ENCODE measurements at regions not wholly inside any gene's neighbourhood (a gene's known extent, or its start where the extent isn't known, plus 50 kb on each side); places are given as distances from the start of the nearest gene placed in this dataset.
A peak's percentile ranks its signal among the peaks of the same experiment; 100 is the strongest.

GRCh38 chr3:178202194-178202593 is 334.0 kb upstream of the KCNMB2 start:
- no peaks in the 10 kb centered on the region for H3K9me3 ChIP-seq (ENCODE audit: low read length)
- H3K9me2 ChIP-seq (ENCODE audit: insufficient read depth, low read length), result no peaks in the 10 kb centered on the region
- no peaks in the 10 kb centered on the region for H3F3A ChIP-seq (ENCODE audit: insufficient read depth, low read length, poor library complexity, severe bottlenecking)
- no peak overlapping the region for H2AFZ ChIP-seq (ENCODE audit: low read depth, low read length)
- TF ChIP-seq POLR2AphosphoS5 (IDR thresholded peaks at IDR 0.05), result no peak
- no peak for TF ChIP-seq SMC3 (conservative IDR thresholded peaks at IDR 0.05; ENCODE audit: poor library complexity)
- no peak for TF ChIP-seq RAD21 (conservative IDR thresholded peaks at IDR 0.05)
- no peak for TF ChIP-seq EZH2 (IDR thresholded peaks at IDR 0.05; ENCODE audit: borderline replicate concordance, insufficient read depth, low read length, poor library complexity, severe bottlenecking)
- no peak for TF ChIP-seq CTCF (IDR thresholded peaks at IDR 0.05; ENCODE audit: poor library complexity, severe bottlenecking)
- TF ChIP-seq EP300 (conservative IDR thresholded peaks at IDR 0.05; ENCODE audit: poor library complexity, severe bottlenecking), result no peak
- no peak for TF ChIP-seq REST (IDR thresholded peaks at IDR 0.05; ENCODE audit: borderline replicate concordance)
- no peaks in the 10 kb centered on the region for H3K79me2 ChIP-seq (replicated peaks; ENCODE audit: insufficient read depth, low read length)
- H3K9ac ChIP-seq (ENCODE audit: low read length), result no peak overlapping the region
- H4K20me1 ChIP-seq (ENCODE audit: insufficient read depth), result no peaks in the 10 kb centered on the region
- H3K4me3 ChIP-seq (ENCODE audit: low read length), result no peak overlapping the region
- no peak overlapping the region for H3K4me2 ChIP-seq (ENCODE audit: low read length)
- peak overlapping the region; percentile 11 for H3K27ac ChIP-seq (ENCODE audit: low read length)
- no peaks in the 10 kb centered on the region for H3K36me3 ChIP-seq (ENCODE audit: insufficient read depth, low read length)
- H3K27me3 ChIP-seq (ENCODE audit: insufficient read depth, low read depth, low read length), result no peaks in the 10 kb centered on the region

- H3K27ac ChIP-seq (ENCODE audit: low read length), result no peak overlapping the region
- no peak overlapping the region for H3K9ac ChIP-seq (ENCODE audit: low read length)
- no peaks in the 10 kb centered on the region for H3K27me3 ChIP-seq (ENCODE audit: insufficient read depth, low read depth, low read length)
- no peak for TF ChIP-seq EP300 (conservative IDR thresholded peaks at IDR 0.05; ENCODE audit: poor library complexity, severe bottlenecking)
- no peak for TF ChIP-seq CTCF (IDR thresholded peaks at IDR 0.05; ENCODE audit: poor library complexity, severe bottlenecking)
- no peak for TF ChIP-seq RAD21 (conservative IDR thresholded peaks at IDR 0.05)
- no peak for TF ChIP-seq MXI1 (conservative IDR thresholded peaks at IDR 0.05; ENCODE audit: poor library complexity, severe bottlenecking)
- TF ChIP-seq TAF1 (IDR thresholded peaks at IDR 0.05; ENCODE audit: low read depth), result no peak
- TF ChIP-seq POLR2AphosphoS5 (IDR thresholded peaks at IDR 0.05), result no peak
- TF ChIP-seq SMC3 (conservative IDR thresholded peaks at IDR 0.05; ENCODE audit: poor library complexity), result no peak
- TF ChIP-seq REST (IDR thresholded peaks at IDR 0.05; ENCODE audit: borderline replicate concordance), result no peak
- TF ChIP-seq EZH2 (IDR thresholded peaks at IDR 0.05; ENCODE audit: borderline replicate concordance, insufficient read depth, low read length, poor library complexity, severe bottlenecking), result no peak
- H3K9me3 ChIP-seq (ENCODE audit: low read length), result no peaks in the 10 kb centered on the region
- no peak overlapping the region for H3K4me3 ChIP-seq (ENCODE audit: low read length)
- H3K79me2 ChIP-seq (replicated peaks; ENCODE audit: insufficient read depth, low read length), result no peaks in the 10 kb centered on the region
- H4K20me1 ChIP-seq (ENCODE audit: insufficient read depth), result no peaks in the 10 kb centered on the region
- no peaks in the 10 kb centered on the region for H3K36me3 ChIP-seq (ENCODE audit: insufficient read depth, low read length)
- no peak overlapping the region for H3K4me2 ChIP-seq (ENCODE audit: low read length)
- H3K9me2 ChIP-seq (ENCODE audit: insufficient read depth, low read length), result no peaks in the 10 kb centered on the region
- H2AFZ ChIP-seq (ENCODE audit: low read depth, low read length), result no peak overlapping the region
- H3F3A ChIP-seq (ENCODE audit: insufficient read depth, low read length, poor library complexity, severe bottlenecking), result no peaks in the 10 kb centered on the region
Measured at GRCh38 chr3:178203165-178203564, 333.1 kb upstream of the KCNMB2 start.

All from neural cell (in vitro differentiated cells).